Fibroblast of pulmonary artery (primary cell): ENCODE measurements at regions not wholly inside any gene's neighbourhood (a gene's known extent, or its start where the extent isn't known, plus 50 kb on each side); places are given as distances from the start of the nearest gene placed in this dataset.

Experiments used
- DNase-seq: peaks from one replicate; pipeline ENCODE4 v3.0.0-alpha.2; 2010; ENCODE audit warnings: low read depth
- H3K4me3 ChIP-seq: replicated peaks from 2 replicates; pipeline ENCODE4 v1.5.1; 2011; ENCODE audit warnings: low read depth, mild to moderate bottlenecking, control low read depth, low read length, moderate library complexity
- CTCF ChIP-seq: IDR thresholded peaks from 2 replicates; pipeline ENCODE4 v1.5.1; 2011; ENCODE audit warnings: mild to moderate bottlenecking, control low read depth, low read length, inconsistent platforms; ENCODE audit errors: missing control alignments

- no peak for TF ChIP-seq CTCF
- no peak overlapping the region for H3K4me3 ChIP-seq
- DNase-seq: no peak
Observed at GRCh38 chr2:125983364-125983763, 672.6 kb upstream of the GYPC start.

GRCh38 chr2:126029316-126029715 is 626.6 kb upstream of the GYPC start:
- no peak for TF ChIP-seq CTCF
- no peak for DNase-seq
- no peak overlapping the region for H3K4me3 ChIP-seq

GRCh38 chr2:126038861-126039260 is 617.1 kb upstream of the GYPC start:
- DNase-seq: no peak
- no peak for TF ChIP-seq CTCF
- no peak overlapping the region for H3K4me3 ChIP-seq

DNA sequence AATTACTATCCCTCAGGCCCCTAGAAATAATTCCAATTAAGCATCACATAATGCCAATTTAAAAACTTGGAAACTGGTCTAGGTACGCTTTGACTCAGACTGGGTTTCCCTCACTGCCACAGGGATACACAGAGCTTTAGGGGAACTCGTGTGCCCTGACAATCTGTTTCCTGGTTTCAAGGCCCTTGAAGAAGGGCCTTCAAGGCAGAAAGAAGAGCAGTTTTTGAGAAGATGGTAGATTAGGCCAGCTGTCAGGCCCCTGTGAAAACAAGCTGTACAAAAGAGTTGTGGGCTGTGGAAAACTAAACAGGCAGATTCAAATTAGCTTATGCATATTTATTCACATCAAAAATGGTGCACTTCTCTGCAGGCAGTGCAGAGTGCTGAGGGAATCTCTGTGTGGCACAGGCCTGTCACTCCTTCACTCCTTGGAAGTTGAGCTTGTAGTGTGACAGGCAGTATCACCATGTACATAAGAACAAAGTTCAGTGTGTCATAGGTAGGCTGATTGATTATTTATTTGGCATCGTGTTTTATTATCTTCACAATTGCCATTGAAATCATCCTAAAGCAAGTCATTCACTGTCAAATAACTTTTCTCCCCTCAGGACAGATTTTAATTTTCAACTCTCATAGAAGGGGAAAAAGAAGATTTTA is 614.4 kb upstream of the GYPC start:
- TF ChIP-seq CTCF: no peak
- DNase-seq: no peak
- H3K4me3 ChIP-seq: no peak overlapping the region

GRCh38 chr2:126042089-126042488 is 613.9 kb upstream of the GYPC start:
- no peak overlapping the region for H3K4me3 ChIP-seq
- DNase-seq: no peak

DNA sequence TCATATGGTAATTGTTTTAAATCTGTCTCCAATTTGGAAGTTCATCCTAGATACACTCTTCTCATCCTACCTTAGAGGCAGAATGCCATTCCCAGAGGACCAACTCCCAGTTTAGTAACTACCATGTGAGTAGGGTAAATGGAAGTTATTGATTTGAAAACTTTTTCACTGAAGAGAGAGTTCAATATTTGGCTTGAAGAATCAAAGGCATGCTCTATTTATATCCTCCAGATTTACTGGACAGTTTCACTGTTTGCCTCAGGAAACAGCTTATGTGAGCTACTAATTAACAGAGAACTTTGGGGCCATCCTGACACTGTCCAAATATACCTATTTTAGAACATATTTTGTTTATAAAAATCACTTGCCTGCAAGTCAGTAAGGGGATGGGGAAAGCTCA is 607.2 kb upstream of the GYPC start:
- no peak overlapping the region for H3K4me3 ChIP-seq
- TF ChIP-seq CTCF: no peak
- DNase-seq: no peak

More at GRCh38 chr2:126042089-126042488, 613.9 kb upstream of the GYPC start:
- no peak for TF ChIP-seq CTCF

DNA sequence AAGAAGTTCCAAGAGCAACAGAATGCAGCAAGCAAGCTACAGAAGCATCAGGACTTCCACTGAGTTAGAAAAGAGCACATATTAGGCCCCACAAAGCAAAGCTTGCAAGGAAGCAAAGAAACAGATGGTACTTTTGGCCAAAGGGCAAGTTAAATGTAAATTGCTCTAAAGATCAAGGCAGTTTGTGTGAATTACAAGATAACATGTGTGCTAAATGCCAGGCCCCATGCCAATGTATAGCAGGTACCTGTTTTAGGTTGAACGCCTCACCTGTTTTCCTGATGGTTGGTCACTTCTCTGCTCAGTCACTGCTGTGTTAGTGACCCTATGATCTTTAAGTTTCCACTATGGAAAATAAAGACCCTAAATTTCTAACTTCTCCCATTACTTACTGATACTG is 606.5 kb upstream of the GYPC start:
- TF ChIP-seq CTCF: no peak
- no peak overlapping the region for H3K4me3 ChIP-seq
- no peak for DNase-seq
